GM12864 (cell line): ENCODE measurements at regions not wholly inside any gene's neighbourhood (a gene's known extent, or its start where the extent isn't known, plus 50 kb on each side); places are given as distances from the start of the nearest gene placed in this dataset.

ENCODE experiments used
- DNase-seq: peaks from one replicate; pipeline ENCODE4 v3.0.0-alpha.2; 2011; ENCODE audit warnings: low read depth
- H3K4me3 ChIP-seq: 2 replicates; pipeline ENCODE4 v1.5.1; 2011; ENCODE audit warnings: mild to moderate bottlenecking, low read depth, low read length, control low read depth
- TF ChIP-seq, protein P1 (sequence below): IDR thresholded peaks from 2 replicates; pipeline ENCODE4 v1.5.1; 2011; ENCODE audit warnings: low read depth, mild to moderate bottlenecking, moderate library complexity, low read length, control low read depth, inconsistent platforms; ENCODE audit errors: missing control alignments

DNA sequence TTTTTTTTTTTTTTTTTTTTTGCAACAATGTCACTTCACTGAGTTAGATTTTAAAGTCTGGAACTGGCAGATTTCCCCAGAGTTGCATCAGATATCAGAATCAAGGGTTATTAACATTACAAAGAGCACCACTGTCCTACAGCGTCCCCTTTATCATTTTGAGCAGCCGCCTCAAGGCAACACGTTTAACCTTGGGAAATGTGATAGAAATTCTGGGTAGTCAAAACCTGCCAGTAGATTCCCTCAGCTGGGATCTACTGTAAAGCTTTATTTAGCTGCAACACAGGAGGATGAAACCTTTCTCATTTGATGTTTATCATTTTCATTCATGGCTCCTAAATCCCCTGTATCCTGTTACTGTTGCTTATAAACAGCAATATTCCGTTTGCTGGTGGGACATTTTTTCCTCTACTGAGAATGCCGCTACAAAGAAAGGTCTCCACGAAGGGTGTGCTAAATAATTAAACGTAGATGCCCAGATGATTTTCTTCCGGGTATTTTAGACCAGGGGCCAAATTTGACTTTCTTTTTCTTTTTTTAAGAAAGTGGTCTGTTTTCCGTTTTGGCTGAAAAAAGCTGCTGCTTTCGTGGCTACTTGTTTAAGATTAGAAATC is 436.1 kb upstream of the GOT2 start:
- DNase-seq, result no peak
- TF ChIP-seq, protein P1, sequence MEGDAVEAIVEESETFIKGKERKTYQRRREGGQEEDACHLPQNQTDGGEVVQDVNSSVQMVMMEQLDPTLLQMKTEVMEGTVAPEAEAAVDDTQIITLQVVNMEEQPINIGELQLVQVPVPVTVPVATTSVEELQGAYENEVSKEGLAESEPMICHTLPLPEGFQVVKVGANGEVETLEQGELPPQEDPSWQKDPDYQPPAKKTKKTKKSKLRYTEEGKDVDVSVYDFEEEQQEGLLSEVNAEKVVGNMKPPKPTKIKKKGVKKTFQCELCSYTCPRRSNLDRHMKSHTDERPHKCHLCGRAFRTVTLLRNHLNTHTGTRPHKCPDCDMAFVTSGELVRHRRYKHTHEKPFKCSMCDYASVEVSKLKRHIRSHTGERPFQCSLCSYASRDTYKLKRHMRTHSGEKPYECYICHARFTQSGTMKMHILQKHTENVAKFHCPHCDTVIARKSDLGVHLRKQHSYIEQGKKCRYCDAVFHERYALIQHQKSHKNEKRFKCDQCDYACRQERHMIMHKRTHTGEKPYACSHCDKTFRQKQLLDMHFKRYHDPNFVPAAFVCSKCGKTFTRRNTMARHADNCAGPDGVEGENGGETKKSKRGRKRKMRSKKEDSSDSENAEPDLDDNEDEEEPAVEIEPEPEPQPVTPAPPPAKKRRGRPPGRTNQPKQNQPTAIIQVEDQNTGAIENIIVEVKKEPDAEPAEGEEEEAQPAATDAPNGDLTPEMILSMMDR, result no peak
- no peak overlapping the region for H3K4me3 ChIP-seq

DNA sequence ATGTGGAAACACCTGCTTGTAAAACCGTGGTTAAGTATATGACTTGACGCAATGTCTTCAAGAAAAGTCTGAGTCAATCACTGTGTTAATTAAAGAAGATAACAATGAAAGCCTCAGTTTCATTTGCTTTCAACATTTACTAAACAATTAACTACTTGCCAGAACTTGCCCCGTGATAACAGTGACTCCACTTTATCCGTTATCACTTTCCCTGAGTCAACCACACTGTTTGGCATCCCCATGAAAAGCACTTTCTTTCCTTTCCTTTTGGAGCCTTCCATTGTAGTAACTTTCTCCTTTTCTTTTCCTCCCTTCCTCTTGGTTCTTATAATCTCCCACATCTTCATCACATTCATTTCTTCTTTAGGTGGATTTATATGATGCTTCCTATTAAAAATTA is 435.1 kb upstream of the GOT2 start:
- DNase-seq, result no peak
- TF ChIP-seq, protein P1, result no peak
- no peak overlapping the region for H3K4me3 ChIP-seq

DNA sequence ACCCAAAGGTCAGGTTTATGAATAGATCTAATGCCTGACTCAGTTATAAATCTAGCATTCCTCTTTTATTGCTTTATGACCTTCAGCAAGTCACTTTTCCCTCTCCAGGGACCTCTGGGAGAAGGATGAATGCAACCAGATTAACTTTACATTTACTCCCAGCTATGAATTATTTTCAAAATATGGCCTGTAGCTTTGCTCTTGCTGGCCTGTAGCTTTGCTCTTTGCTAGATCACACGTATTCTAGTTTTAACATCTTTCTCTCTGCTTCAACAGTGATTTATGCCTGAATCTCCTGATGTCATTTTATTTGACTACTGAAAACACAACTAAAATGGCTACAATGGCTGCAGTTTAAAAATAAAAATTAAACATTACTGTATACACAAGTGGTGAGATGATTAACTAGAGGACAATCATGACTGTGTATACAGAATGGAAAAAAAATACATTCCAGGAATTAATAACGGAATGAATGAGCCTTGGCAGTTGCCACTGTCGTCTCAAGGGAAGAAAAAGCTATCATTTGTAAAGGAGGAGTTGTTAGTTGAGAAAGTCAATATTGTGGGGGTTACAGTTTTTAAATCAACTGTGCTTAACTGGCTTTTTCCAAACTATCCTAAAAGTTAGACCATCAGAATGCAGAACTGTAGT is 434.5 kb upstream of the GOT2 start:
- no peak overlapping the region for H3K4me3 ChIP-seq
- TF ChIP-seq, protein P1, result no peak
- DNase-seq, result no peak

DNA sequence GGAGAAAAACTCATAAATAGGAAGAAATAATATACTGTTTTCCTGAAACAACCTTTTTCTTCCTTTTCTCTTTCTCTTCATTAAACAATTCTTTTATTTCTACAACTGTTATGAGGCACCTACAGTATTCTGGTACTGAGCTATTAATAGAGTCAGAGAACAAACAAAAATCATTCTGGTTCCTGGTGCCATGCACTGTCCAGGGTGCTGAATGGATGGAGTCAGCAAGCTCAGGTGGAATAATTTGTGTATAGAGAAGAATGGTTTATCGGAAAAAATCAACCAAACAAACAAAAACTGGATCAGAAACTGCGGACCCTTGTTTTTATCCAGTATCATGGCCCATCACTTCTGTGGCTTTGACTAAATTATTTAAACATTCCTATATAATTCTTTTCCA is 430.3 kb upstream of the GOT2 start:
- H3K4me3 ChIP-seq, result no peak overlapping the region
- TF ChIP-seq, protein P1, result no peak
- no peak for DNase-seq

DNA sequence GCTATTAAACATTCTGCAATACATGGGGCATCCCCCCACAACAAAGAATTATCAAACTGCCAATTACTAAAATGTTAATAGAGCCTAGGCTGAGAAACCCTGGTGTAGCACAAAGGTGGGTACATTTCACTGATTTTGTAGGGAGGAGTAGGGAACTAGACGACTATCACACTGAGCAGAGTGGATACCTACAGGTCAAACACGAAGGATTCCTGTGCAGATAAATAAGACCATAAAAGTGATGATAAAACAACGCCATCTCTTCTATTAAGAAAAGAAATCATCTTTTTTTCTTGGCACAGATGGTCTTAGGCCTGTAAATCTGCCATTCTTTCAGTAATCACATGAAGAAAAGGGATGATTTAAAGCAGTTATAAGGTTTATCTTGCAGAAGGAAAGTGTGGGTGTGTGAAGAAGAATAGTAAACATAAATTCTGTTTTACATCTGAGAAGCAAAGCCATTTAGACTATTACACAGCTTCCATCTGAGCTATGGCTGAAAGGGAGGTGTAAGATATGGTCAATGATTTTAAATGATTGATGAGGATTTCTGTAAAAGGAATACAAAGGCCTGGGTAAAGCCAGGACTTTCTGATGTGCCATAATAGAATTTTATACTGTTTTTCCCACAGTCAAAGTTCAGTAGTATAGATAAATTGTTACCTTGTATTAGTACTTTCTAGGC is 429.4 kb upstream of the GOT2 start:
- TF ChIP-seq, protein P1, result no peak
- DNase-seq, result no peak
- no peak overlapping the region for H3K4me3 ChIP-seq

DNA sequence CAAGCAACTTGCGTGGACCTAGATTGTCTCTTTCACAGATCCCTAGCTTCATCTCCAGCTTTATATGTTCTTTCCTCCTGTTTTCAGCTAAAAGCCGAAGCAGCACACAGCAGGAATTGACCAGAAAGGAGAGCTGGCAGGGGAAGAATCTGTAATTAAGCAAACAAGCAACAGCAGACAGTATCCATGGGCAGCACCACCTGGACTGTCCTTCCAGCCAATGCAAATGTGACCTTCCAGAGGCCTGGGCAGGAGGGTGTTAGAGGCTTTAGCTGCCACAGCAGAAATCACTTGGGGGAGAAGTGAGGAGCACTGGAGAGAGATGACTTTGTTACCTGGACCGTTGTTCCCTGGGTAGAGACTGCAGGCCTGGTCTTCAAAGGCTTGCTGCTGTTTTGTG is 427.6 kb upstream of the GOT2 start:
- TF ChIP-seq, protein P1, result no peak

DNA sequence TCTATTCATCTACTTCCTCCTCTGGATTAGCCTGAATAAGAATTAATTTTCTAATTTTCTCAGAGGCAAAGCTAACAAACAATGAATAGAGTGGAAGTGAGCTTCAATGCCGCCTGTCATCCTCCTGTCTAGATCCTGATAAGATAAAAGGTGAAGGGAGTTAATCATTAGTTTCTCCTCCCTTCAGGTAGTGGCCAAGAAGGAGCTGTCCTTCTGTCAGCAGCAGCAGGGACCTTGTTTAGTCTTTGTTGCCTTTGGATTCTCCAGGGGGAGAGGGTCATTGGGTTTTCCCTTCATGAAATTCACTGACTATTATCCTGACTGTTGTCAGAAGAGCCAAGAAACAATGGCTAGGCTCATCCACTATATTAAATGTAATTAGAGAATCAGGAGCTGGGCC is 420.2 kb upstream of the GOT2 start:
- DNase-seq, result no peak
- H3K4me3 ChIP-seq, result no peak overlapping the region
- TF ChIP-seq, protein P1, result no peak

More for the DNA sequence above, 427.6 kb upstream of the GOT2 start:
- H3K4me3 ChIP-seq, result no peak overlapping the region
- DNase-seq, result no peak
